GM23338 (cell line): ENCODE measurements at regions not wholly inside any gene's neighbourhood (a gene's known extent, or its start where the extent isn't known, plus 50 kb on each side); places are given as distances from the start of the nearest gene placed in this dataset.

Source experiments
- ATAC-seq: fragments of 200-7000 bp; cut with Tn5 transposase; 3 replicates; pipeline ENCODE4 v1.9.1; 2020
- DNase-seq: peaks from one replicate; pipeline ENCODE4 v3.0.0-alpha.2; 2015; ENCODE audit warnings: low spot score
- H2AFZ ChIP-seq: fragments of 200-600 bp; sonication (generic); 2 replicates; pipeline ENCODE4 v1.8.0; 2016; ENCODE audit warnings: antibody characterized with exemption, mild to moderate bottlenecking, moderate library complexity
- H3F3A ChIP-seq: fragments of 200-600 bp; sonication (generic); replicated peaks from 2 replicates; pipeline ENCODE4 v1.8.0; 2017; ENCODE audit warnings: antibody characterized with exemption, mixed run types, low read depth
- H3K27ac ChIP-seq: fragments of 200-600 bp; sonication (generic); 2 replicates; pipeline ENCODE4 v1.6.1; 2016; ENCODE audit warnings: low read depth
- H3K27me3 ChIP-seq: fragments of 200-600 bp; sonication (generic); 2 replicates; pipeline ENCODE4 v1.8.0; 2016; ENCODE audit warnings: mild to moderate bottlenecking, mixed run types, moderate library complexity; ENCODE audit not compliant: insufficient read depth
- H3K36me3 ChIP-seq: fragments of 200-600 bp; sonication (generic); 2 replicates; pipeline ENCODE4 v1.8.0; 2016; ENCODE audit warnings: mild to moderate bottlenecking; ENCODE audit not compliant: insufficient read depth
- H3K4me1 ChIP-seq: fragments of 200-600 bp; sonication (generic); 2 replicates; pipeline ENCODE4 v1.8.0; 2016; ENCODE audit warnings: mild to moderate bottlenecking, moderate library complexity; ENCODE audit not compliant: insufficient read depth
- H3K4me2 ChIP-seq: fragments of 200-600 bp; sonication (generic); 2 replicates; pipeline ENCODE4 v1.7.1; 2017; ENCODE audit warnings: mixed run types
- H3K4me3 ChIP-seq: fragments of 200-600 bp; sonication (generic); 2 replicates; pipeline ENCODE4 v1.6.1; 2016; ENCODE audit warnings: mixed run types
- H3K79me2 ChIP-seq: fragments of 200-600 bp; sonication (generic); replicated peaks from 2 replicates; pipeline ENCODE4 v1.8.0; 2017; ENCODE audit warnings: mild to moderate bottlenecking; ENCODE audit not compliant: insufficient read depth
- H3K9me2 ChIP-seq: fragments of 200-600 bp; sonication (generic); 2 replicates; pipeline ENCODE4 v1.8.0; 2017; ENCODE audit not compliant: insufficient read depth
- H4K20me1 ChIP-seq: fragments of 200-600 bp; sonication (generic); replicated peaks from 2 replicates; pipeline ENCODE4 v1.8.0; 2017; ENCODE audit warnings: mild to moderate bottlenecking; ENCODE audit not compliant: insufficient read depth
- H3K27ac Mint-ChIP-seq: 2 replicates; pipeline ENCODE4 v1.8.0; 2020; ENCODE audit warnings: inconsistent platforms, mild to moderate bottlenecking, moderate library complexity, mixed read lengths
- H3K27me3 Mint-ChIP-seq: 3 replicates; pipeline ENCODE4 v1.8.0; 2022; ENCODE audit warnings: low read depth, mild to moderate bottlenecking, moderate library complexity, mixed read lengths, inconsistent platforms; ENCODE audit not compliant: insufficient read depth, poor library complexity
- H3K36me3 Mint-ChIP-seq: 3 replicates; pipeline ENCODE4 v1.8.0; 2021; ENCODE audit warnings: low read depth, mild to moderate bottlenecking, inconsistent platforms, moderate library complexity, mixed read lengths
- H3K4me1 Mint-ChIP-seq: 3 replicates; pipeline ENCODE4 v1.8.0; 2020; ENCODE audit warnings: mild to moderate bottlenecking, inconsistent platforms, mixed read lengths
- H3K4me3 Mint-ChIP-seq: 3 replicates; pipeline ENCODE4 v1.8.0; 2021; ENCODE audit warnings: moderate library complexity, mild to moderate bottlenecking, inconsistent platforms, mixed read lengths
- H3K9me3 Mint-ChIP-seq: 3 replicates; pipeline ENCODE4 v1.8.0; 2020; ENCODE audit warnings: moderate library complexity, mild to moderate bottlenecking, inconsistent platforms, mixed read lengths
- CREB1 ChIP-seq: fragments of 250-450 bp; sonication (Bioruptor Pico); IDR thresholded peaks from 2 replicates; pipeline ENCODE4 v1.5.0; 2020; ENCODE audit warnings: low read depth, mild to moderate bottlenecking, moderate library complexity
- CTCF ChIP-seq, 2 experiments: fragments of 200-600 bp in 1 of 2; sonication (generic) in 1 of 2; conservative IDR thresholded peaks; 2 replicates each; pipeline versions ENCODE4 v1.5.1 to v1.6.1; 2016 to 2017; ENCODE audit warnings: antibody characterized with exemption in 2 of 2, low read depth in 2 of 2, mild to moderate bottlenecking in 2 of 2, moderate library complexity in 1 of 2
- ETS1 ChIP-seq: IDR thresholded peaks from 2 replicates; pipeline ENCODE4 v1.6.1; 2016; ENCODE audit warnings: antibody characterized with exemption
- EZH2 ChIP-seq: fragments of 200-600 bp; sonication (generic); IDR thresholded peaks from one replicate; pipeline ENCODE4 v1.8.0; 2017; ENCODE audit warnings: antibody characterized with exemption, mild to moderate bottlenecking, low read depth; ENCODE audit not compliant: unreplicated experiment
- NANOG ChIP-seq: IDR thresholded peaks from 2 replicates; pipeline ENCODE4 v1.6.1; 2016; ENCODE audit warnings: antibody characterized with exemption, borderline replicate concordance

GRCh38 chr3:70532806-70533205, 220.4 kb upstream of the MDFIC2 start:
- Histone ChIP-seq H3K79me2 (no peaks in the 10 kb centered on the region), H3K4me3 (no peak overlapping the region), H3K9me2 (peaks cover 6% of the 10 kb centered on the region), H4K20me1 (no peaks in the 10 kb centered on the region), H3F3A (no peaks in the 10 kb centered on the region), H3K4me1 (peaks cover 27% of the 10 kb centered on the region), H3K27ac (no peak overlapping the region), H3K4me2 (peak overlapping the region; percentile 7; the same call in 1 of the 2 replicates), H3K36me3 (no peaks in the 10 kb centered on the region), H2AFZ (no peak overlapping the region), H3K27me3 (no peaks in the 10 kb centered on the region)
- Mint-ChIP-seq H3K4me3 (no peak overlapping the region), H3K36me3 (peaks cover 3% of the 10 kb centered on the region; the same call in 1 of the 3 replicates), H3K4me1 (peaks cover 48% of the 10 kb centered on the region), H3K27ac (no peak overlapping the region), H3K9me3 (peaks cover 7% of the 10 kb centered on the region; the same call in 2 of the 3 replicates), H3K27me3 (no peaks in the 10 kb centered on the region)
- peak; percentile 67 for DNase-seq
- ATAC-seq: peak; percentile 93
- no peak for TF ChIP-seq ETS1
- TF ChIP-seq NANOG: peak; percentile 91

- DNase-seq (peak; percentile 38), ATAC-seq (peak; percentile 44)
- Histone ChIP-seq H3K9me2 (peaks cover 6% of the 10 kb centered on the region), H3F3A (no peaks in the 10 kb centered on the region), H4K20me1 (no peaks in the 10 kb centered on the region), H3K4me2 (peak overlapping the region; percentile 7; the same call in 1 of the 2 replicates), H3K4me3 (no peak overlapping the region), H3K27me3 (no peaks in the 10 kb centered on the region), H2AFZ (no peak overlapping the region), H3K79me2 (no peaks in the 10 kb centered on the region), H3K27ac (no peak overlapping the region), H3K36me3 (no peaks in the 10 kb centered on the region), H3K4me1 (peaks cover 35% of the 10 kb centered on the region)
- no peak for TF ChIP-seq CREB1 (CRISPR knock-in tag)
- no peak for TF ChIP-seq CTCF (conservative IDR thresholded peaks at IDR 0.05; ENCODE audit: low read depth in 2 of 2)
- H3K4me1 Mint-ChIP-seq: peaks cover 54% of the 10 kb centered on the region
- H3K36me3 Mint-ChIP-seq: no peaks in the 10 kb centered on the region
- no peak overlapping the region for H3K4me3 Mint-ChIP-seq
- no peaks in the 10 kb centered on the region for H3K27me3 Mint-ChIP-seq
- H3K27ac Mint-ChIP-seq: no peak overlapping the region
- peaks cover 2% of the 10 kb centered on the region; the same call in 2 of the 3 replicates for H3K9me3 Mint-ChIP-seq
Measured at GRCh38 chr3:70531838-70532489, 219.5 kb upstream of the MDFIC2 start.

GRCh38 chr3:70531063-70531657, 218.7 kb upstream of the MDFIC2 start:
- peaks cover 3% of the 10 kb centered on the region; the same call in 1 of the 2 replicates for H3K27me3 ChIP-seq
- H3K36me3 ChIP-seq: no peaks in the 10 kb centered on the region
- Mint-ChIP-seq H3K27me3 (peaks cover 1% of the 10 kb centered on the region), H3K9me3 (no peaks in the 10 kb centered on the region), H3K36me3 (no peaks in the 10 kb centered on the region), H3K4me3 (no peak overlapping the region), H3K4me1 (peaks cover 60% of the 10 kb centered on the region), H3K27ac (no peak overlapping the region)
- no peak overlapping the region for H3K27ac ChIP-seq
- H3K4me2 ChIP-seq: no peak overlapping the region
- TF ChIP-seq CTCF (conservative IDR thresholded peaks at IDR 0.05; ENCODE audit: low read depth in 2 of 2) (peak; percentile 58 to 90), EZH2 (no peak)
- DNase-seq (peak; percentile 38), ATAC-seq (no peak)
- H3K9me2 ChIP-seq: no peaks in the 10 kb centered on the region
- no peaks in the 10 kb centered on the region for H4K20me1 ChIP-seq
- no peaks in the 10 kb centered on the region for H3K79me2 ChIP-seq
- peaks cover 41% of the 10 kb centered on the region for H3K4me1 ChIP-seq
- no peaks in the 10 kb centered on the region for H3F3A ChIP-seq
- no peak overlapping the region for H2AFZ ChIP-seq
- no peak overlapping the region for H3K4me3 ChIP-seq
